DND-41 (cell line): ENCODE measurements at regions not wholly inside any gene's neighbourhood (a gene's known extent, or its start where the extent isn't known, plus 50 kb on each side); places are given as distances from the start of the nearest gene placed in this dataset.

ENCODE experiments used
- CTCF ChIP-seq: IDR thresholded peaks from 2 replicates; pipeline ENCODE4 v1.5.1; 2012; ENCODE audit warnings: borderline replicate concordance, low read length, moderate library complexity, mild to moderate bottlenecking; ENCODE audit not compliant: poor library complexity, severe bottlenecking; ENCODE audit errors: extremely low read depth
- EZH2 ChIP-seq: IDR thresholded peaks from 3 replicates; pipeline ENCODE4 v1.6.1; 2012; ENCODE audit warnings: borderline replicate concordance, low read depth, mild to moderate bottlenecking, moderate library complexity, low read length, inconsistent platforms; ENCODE audit not compliant: severe bottlenecking

GRCh38 chr4:164464313-164464712 lies 289.6 kb upstream of the SMIM31 start:
- TF ChIP-seq CTCF (no peak), EZH2 (no peak)
